HEK293 (cell line): ENCODE measurements at regions not wholly inside any gene's neighbourhood (a gene's known extent, or its start where the extent isn't known, plus 50 kb on each side); places are given as distances from the start of the nearest gene placed in this dataset.
A peak's percentile ranks its signal among the peaks of the same experiment; 100 is the strongest.

Experiments
- CTCF ChIA-PET: fragments of 350-600 bp; formaldehyde crosslinking; extraction: SDS; loops from one replicate; lab custom pipeline; 2021; ENCODE audit warnings: antibody characterized with exemption; lab: Yijun Ruan, JAX
- POLR2A ChIA-PET: fragments of 300-600 bp; formaldehyde crosslinking; extraction: SDS; loops from one replicate; lab custom pipeline; 2020; ENCODE audit warnings: antibody characterized with exemption, inconsistent platforms; lab: Yijun Ruan, JAX
- H3K27ac ChIP-seq: fragments of 200-500 bp; sonication (Bioruptor generic); 2 replicates; pipeline ENCODE4 v1.5.1; 2014; ENCODE audit warnings: low read depth, low read length, control low read depth, inconsistent platforms; ENCODE audit errors: extremely low read depth
- H3K36me3 ChIP-seq, 2 experiments: fragments of 200-500 bp in 1 of 2; sonication (Bioruptor generic) in 1 of 2; 1 replicate in 1 of 2; 2 replicates in 1 of 2; pipeline ENCODE4 v1.5.1; 2014 to 2017; ENCODE audit warnings: inconsistent platforms in 2 of 2, low read length in 2 of 2; ENCODE audit not compliant: control insufficient read depth in 2 of 2, insufficient read depth in 1 of 2
- H3K4me1 ChIP-seq: fragments of 200-500 bp; sonication (Bioruptor generic); 2 replicates; pipeline ENCODE4 v1.5.1; 2014; ENCODE audit warnings: mild to moderate bottlenecking, low read length, inconsistent platforms; ENCODE audit not compliant: control insufficient read depth, insufficient read depth
- H3K4me3 ChIP-seq: 2 replicates; pipeline ENCODE4 v1.5.1; 2011; ENCODE audit warnings: low read depth, mild to moderate bottlenecking, control low read depth, low read length, moderate library complexity
- H3K9me3 ChIP-seq: fragments of 200-500 bp; sonication (Bioruptor generic); 2 replicates; pipeline ENCODE4 v1.5.1; 2014; ENCODE audit warnings: low read depth, low read length, inconsistent platforms; ENCODE audit not compliant: control insufficient read depth, insufficient read depth
- GLI2 ChIP-seq: fragments of 450-650 bp; formaldehyde crosslinking; IDR thresholded peaks from 2 replicates; pipeline ENCODE4; 2017; ENCODE audit warnings: missing biosample characterization, missing genetic modification characterization, low read depth, borderline replicate concordance
- KLF8 ChIP-seq: fragments of 450-650 bp; formaldehyde crosslinking; IDR thresholded peaks from 2 replicates; pipeline ENCODE4 v1.5.1; 2016; ENCODE audit warnings: missing biosample characterization, missing genetic modification characterization
- MEIS1 ChIP-seq: sonication (generic); formaldehyde crosslinking; IDR thresholded peaks from 2 replicates; pipeline ENCODE4 v1.8.1; 2022; ENCODE audit warnings: missing genetic modification reagents, mild to moderate bottlenecking, borderline replicate concordance
- SCRT2 ChIP-seq: fragments of 450-650 bp; formaldehyde crosslinking; IDR thresholded peaks from 2 replicates; pipeline ENCODE4 v1.5.1; 2016; ENCODE audit warnings: missing biosample characterization, missing genetic modification characterization
- SP3 ChIP-seq: fragments of 450-650 bp; formaldehyde crosslinking; IDR thresholded peaks from 2 replicates; pipeline ENCODE4 v1.5.1; 2016; ENCODE audit warnings: missing biosample characterization, missing genetic modification characterization
- YY2 ChIP-seq: fragments of 450-650 bp; formaldehyde crosslinking; IDR thresholded peaks from 2 replicates; pipeline ENCODE4 v1.5.1; 2016; ENCODE audit warnings: missing biosample characterization, missing genetic modification characterization
- ZNF19 ChIP-seq: fragments of 450-650 bp; formaldehyde crosslinking; IDR thresholded peaks from 2 replicates; pipeline ENCODE4; 2016; ENCODE audit warnings: missing biosample characterization, missing genetic modification characterization, low read depth
- ZNF223 ChIP-seq: fragments of 450-650 bp; formaldehyde crosslinking; IDR thresholded peaks from 2 replicates; pipeline ENCODE4 v1.5.1; 2016; ENCODE audit warnings: missing biosample characterization, missing genetic modification characterization
- ZNF248 ChIP-seq: fragments of 450-650 bp; formaldehyde crosslinking; IDR thresholded peaks from 2 replicates; pipeline ENCODE4 v1.5.1; 2017; ENCODE audit warnings: missing biosample characterization, missing genetic modification characterization
- ZNF311 ChIP-seq: fragments of 450-650 bp; formaldehyde crosslinking; IDR thresholded peaks from 2 replicates; pipeline ENCODE4 v1.5.1; 2017; ENCODE audit warnings: missing biosample characterization, missing genetic modification characterization, borderline replicate concordance
- ZNF350 ChIP-seq: fragments of 450-650 bp; formaldehyde crosslinking; IDR thresholded peaks from 2 replicates; pipeline ENCODE4 v1.5.0; 2017; ENCODE audit warnings: missing biosample characterization, mild to moderate bottlenecking, missing genetic modification characterization
- ZNF37A ChIP-seq: fragments of 450-650 bp; IDR thresholded peaks from 2 replicates; pipeline ENCODE4 v1.5.1; 2018; ENCODE audit warnings: missing biosample characterization, missing genetic modification characterization
- ZNF423 ChIP-seq: fragments of 450-650 bp; formaldehyde crosslinking; IDR thresholded peaks from 2 replicates; pipeline ENCODE4 v1.5.1; 2016; ENCODE audit warnings: missing biosample characterization, missing genetic modification characterization
- ZNF514 ChIP-seq: fragments of 450-650 bp; formaldehyde crosslinking; IDR thresholded peaks from 2 replicates; pipeline ENCODE4 v1.5.1; 2016; ENCODE audit warnings: missing biosample characterization, missing genetic modification characterization
- ZNF529 ChIP-seq: fragments of 450-650 bp; formaldehyde crosslinking; IDR thresholded peaks from 2 replicates; pipeline ENCODE4 v1.5.1; 2017; ENCODE audit warnings: missing genetic modification characterization, missing biosample characterization; ENCODE audit not compliant: insufficient replicate concordance
- ZNF544 ChIP-seq: fragments of 450-650 bp; formaldehyde crosslinking; IDR thresholded peaks from 2 replicates; pipeline ENCODE4 v1.5.0; 2017; ENCODE audit warnings: missing biosample characterization, missing genetic modification characterization
- ZNF621 ChIP-seq: fragments of 450-650 bp; formaldehyde crosslinking; IDR thresholded peaks from 2 replicates; pipeline ENCODE4 v1.5.1; 2017; ENCODE audit warnings: missing biosample characterization, missing genetic modification characterization
- ZNF768 ChIP-seq: fragments of 450-650 bp; formaldehyde crosslinking; IDR thresholded peaks from 2 replicates; pipeline ENCODE4 v1.5.1; 2018; ENCODE audit warnings: missing biosample characterization, mild to moderate bottlenecking, missing genetic modification characterization
- ZNF777 ChIP-seq: fragments of 450-650 bp; formaldehyde crosslinking; IDR thresholded peaks from 2 replicates; pipeline ENCODE4 v1.5.1; 2017; ENCODE audit warnings: missing biosample characterization, missing genetic modification characterization, borderline replicate concordance
- ZSCAN30 ChIP-seq: fragments of 450-650 bp; IDR thresholded peaks from 2 replicates; pipeline ENCODE4 v1.5.1; 2018; ENCODE audit warnings: missing biosample characterization, mild to moderate bottlenecking, missing genetic modification characterization, moderate library complexity
- TF ChIP-seq, protein P1 (sequence below): fragments of 450-650 bp; IDR thresholded peaks from 2 replicates; pipeline ENCODE4 v1.5.1; 2018; ENCODE audit warnings: missing biosample characterization, mild to moderate bottlenecking, missing genetic modification characterization
- TF ChIP-seq, protein P2 (sequence below): fragments of 450-650 bp; formaldehyde crosslinking; IDR thresholded peaks from 2 replicates; pipeline ENCODE4 v1.5.1; 2016; ENCODE audit warnings: missing biosample characterization, missing genetic modification characterization

DNA sequence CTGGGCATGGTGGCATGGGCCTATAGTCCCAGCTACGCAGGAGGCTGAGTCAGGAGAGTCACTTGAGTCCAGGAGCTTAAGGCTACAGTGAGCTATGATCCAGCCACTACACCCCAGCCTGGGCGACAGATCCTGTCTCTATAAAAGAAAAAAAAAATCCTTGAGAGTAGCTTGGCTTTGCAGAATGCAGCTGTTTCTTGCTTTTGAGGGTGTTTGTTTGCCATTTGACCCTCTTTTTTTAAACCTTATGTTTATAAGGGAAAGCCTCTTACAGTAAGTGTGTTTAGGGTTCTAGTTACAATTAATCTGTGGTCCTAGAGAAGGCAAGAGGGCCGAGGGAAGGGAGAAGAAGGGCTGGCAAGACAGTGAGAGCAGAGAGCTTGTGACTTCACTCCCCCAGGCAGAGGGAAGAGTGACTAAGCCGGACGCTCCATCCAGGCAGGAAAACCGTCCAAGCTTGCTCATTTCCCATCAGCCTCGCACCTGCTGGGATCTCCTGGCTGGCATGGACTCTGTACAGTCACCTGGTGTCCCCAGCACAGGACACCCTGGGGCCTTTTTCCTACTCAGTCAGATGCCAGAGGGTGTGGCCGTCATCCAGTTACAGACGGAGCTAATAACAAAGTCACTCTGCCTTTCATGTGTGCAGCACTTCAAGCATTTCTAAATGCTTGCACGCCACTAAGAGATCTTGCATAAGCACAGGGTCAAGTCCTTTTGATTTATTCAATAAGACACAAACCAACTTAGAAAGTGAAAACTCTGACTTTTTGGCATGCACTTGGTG, 55.5 kb upstream of the PSEN2 start (continued):
- TF ChIP-seq ZNF19 (tag by site-specific recombination), result no peak

DNA sequence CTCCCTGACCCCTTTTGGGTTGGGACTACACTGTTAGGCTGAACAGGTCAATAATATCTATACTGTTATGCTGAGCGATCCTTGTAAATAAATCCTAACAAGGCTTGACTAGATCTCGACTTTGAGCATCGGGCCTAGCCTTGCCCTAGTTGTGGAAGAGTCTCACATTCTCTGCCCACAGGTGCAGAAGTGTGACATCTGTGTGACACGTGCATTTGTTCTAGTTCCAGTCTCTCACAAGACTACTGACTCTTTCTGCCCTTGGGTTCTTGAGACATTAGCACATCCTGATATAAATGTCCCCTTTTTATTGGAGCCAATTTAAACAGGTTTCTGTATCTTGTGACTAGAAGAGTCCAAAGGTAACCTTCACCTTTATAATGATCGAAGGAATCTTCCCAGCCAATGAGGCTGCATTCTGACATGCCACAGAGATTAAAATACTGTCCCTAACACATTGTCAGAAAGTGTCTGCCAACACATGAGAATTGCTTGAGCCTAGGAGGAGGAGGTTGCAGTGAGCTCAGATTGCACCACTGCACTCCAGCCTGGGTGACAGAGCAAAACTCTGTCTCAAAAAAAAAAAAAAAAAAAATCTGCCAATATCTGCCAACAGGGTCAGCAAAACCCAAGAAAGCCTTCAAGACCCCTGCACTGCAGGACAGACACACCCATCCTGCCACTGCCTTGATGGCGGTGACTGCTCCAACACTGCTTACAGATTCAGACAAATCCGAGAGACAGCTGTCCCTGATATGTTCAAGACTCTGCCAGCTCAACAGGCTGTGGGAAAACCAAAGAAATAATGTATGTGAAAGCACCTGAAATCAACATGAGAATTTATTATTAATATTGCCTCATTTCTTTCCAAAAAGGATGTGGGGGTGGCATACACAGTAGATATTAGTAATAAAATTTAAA, 56.5 kb upstream of the PSEN2 start:
- no peaks in the 10 kb centered on the region for H3K9me3 ChIP-seq
- TF ChIP-seq ZNF529 (tag by site-specific recombination) (peak; percentile 8), ZSCAN30 (tag by site-specific recombination) (no peak), ZNF544 (tag by site-specific recombination) (no peak), YY2 (tag by site-specific recombination) (no peak), SCRT2 (tag by site-specific recombination) (0 out of 2 replicates have a peak, but pooled peaks have one; percentile 44), KLF8 (tag by site-specific recombination) (no peak), ZNF768 (tag by site-specific recombination) (peak; percentile 19; the same call in 1 of the 2 replicates), GLI2 (no peak), ZNF311 (tag by site-specific recombination) (no peak)
- CTCF ChIA-PET, result interaction anchor here (0.6 to 2.2 kb wide), 11 partner anchors 14 to 390 kb away, joined by 3 to 9 read pairs (median 5); no protein-coding TSS in a partner anchor
- no peaks in the 10 kb centered on the region; the same call in 1 of the 2 replicates for H3K4me1 ChIP-seq
- POLR2A ChIA-PET, result interaction anchor here (1.6 to 1.8 kb wide), 2 partner anchors 8 to 126 kb away, joined by 4 to 9 read pairs; partner anchors contain the start of gene COQ8A
- H3K36me3 ChIP-seq, result no peaks in the 10 kb centered on the region
- H3K27ac ChIP-seq, result no peak overlapping the region
- H3K4me3 ChIP-seq, result no peak overlapping the region

DNA sequence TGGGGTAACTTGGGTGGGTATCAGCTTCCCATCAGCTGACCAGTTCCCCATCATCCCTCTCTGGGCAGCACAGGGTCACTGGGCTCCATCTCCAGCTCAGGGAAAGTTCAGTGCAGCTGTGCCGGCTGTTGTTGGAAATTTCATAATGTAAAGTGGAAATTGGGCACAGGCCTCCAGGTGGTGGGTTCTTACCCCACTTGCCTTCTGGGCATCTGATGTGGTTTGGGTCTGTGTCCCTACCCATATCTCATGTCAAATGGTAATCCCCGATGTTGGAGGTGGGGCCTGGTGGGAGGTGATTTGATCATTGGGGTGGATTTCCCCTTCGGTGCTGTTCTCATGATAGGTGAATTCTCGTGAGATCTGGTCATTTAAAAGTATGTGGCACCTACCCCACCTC, 59.7 kb upstream of the PSEN2 start:
- POLR2A ChIA-PET, result no interaction called here
- Histone ChIP-seq H3K27ac (no peak overlapping the region), H3K4me3 (no peak overlapping the region), H3K9me3 (no peaks in the 10 kb centered on the region), H3K4me1 (no peaks in the 10 kb centered on the region; the same call in 1 of the 2 replicates), H3K36me3 (no peaks in the 10 kb centered on the region)
- CTCF ChIA-PET, result interaction anchor here (0.6 to 1.3 kb wide), 6 partner anchors 18 to 263 kb away, joined by 3 to 4 read pairs (median 4); partner anchors contain the start of gene ITPKB
- TF ChIP-seq ZNF223 (tag by site-specific recombination), result no peak
- TF ChIP-seq ZNF248 (tag by site-specific recombination), result no peak
- TF ChIP-seq ZNF621, result no peak
- no peak for TF ChIP-seq ZNF514 (tag by site-specific recombination)
- no peak for TF ChIP-seq ZNF37A (tag by site-specific recombination)
- TF ChIP-seq ZNF777 (tag by site-specific recombination), result no peak
- no peak for TF ChIP-seq SP3 (tag by site-specific recombination)
- TF ChIP-seq, protein P1, sequence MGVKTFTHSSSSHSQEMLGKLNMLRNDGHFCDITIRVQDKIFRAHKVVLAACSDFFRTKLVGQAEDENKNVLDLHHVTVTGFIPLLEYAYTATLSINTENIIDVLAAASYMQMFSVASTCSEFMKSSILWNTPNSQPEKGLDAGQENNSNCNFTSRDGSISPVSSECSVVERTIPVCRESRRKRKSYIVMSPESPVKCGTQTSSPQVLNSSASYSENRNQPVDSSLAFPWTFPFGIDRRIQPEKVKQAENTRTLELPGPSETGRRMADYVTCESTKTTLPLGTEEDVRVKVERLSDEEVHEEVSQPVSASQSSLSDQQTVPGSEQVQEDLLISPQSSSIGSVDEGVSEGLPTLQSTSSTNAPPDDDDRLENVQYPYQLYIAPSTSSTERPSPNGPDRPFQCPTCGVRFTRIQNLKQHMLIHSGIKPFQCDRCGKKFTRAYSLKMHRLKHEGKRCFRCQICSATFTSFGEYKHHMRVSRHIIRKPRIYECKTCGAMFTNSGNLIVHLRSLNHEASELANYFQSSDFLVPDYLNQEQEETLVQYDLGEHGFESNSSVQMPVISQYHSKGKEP (tag by site-specific recombination), result no peak
- TF ChIP-seq MEIS1 (CRISPR knock-in tag), result no peak
- TF ChIP-seq ZNF350 (tag by site-specific recombination), result no peak
- TF ChIP-seq, protein P2, sequence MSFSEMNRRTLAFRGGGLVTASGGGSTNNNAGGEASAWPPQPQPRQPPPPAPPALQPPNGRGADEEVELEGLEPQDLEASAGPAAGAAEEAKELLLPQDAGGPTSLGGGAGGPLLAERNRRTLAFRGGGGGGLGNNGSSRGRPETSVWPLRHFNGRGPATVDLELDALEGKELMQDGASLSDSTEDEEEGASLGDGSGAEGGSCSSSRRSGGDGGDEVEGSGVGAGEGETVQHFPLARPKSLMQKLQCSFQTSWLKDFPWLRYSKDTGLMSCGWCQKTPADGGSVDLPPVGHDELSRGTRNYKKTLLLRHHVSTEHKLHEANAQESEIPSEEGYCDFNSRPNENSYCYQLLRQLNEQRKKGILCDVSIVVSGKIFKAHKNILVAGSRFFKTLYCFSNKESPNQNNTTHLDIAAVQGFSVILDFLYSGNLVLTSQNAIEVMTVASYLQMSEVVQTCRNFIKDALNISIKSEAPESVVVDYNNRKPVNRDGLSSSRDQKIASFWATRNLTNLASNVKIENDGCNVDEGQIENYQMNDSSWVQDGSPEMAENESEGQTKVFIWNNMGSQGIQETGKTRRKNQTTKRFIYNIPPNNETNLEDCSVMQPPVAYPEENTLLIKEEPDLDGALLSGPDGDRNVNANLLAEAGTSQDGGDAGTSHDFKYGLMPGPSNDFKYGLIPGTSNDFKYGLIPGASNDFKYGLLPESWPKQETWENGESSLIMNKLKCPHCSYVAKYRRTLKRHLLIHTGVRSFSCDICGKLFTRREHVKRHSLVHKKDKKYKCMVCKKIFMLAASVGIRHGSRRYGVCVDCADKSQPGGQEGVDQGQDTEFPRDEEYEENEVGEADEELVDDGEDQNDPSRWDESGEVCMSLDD (tag by site-specific recombination), result no peak
- TF ChIP-seq KLF8 (tag by site-specific recombination), result no peak
- TF ChIP-seq ZNF423 (tag by site-specific recombination), result no peak
